WTC11 (cell line): ENCODE measurements at regions not wholly inside any gene's neighbourhood (a gene's known extent, or its start where the extent isn't known, plus 50 kb on each side); places are given as distances from the start of the nearest gene placed in this dataset.

ENCODE experiments used
- ATAC-seq: fragments of 200-7000 bp; cut with Tn5 transposase; 2 replicates; pipeline ENCODE4 v1.10.0; 2021; ENCODE audit warnings: mild to moderate bottlenecking, moderate library complexity
- CTCF ChIA-PET: fragments of 300-600 bp; sonication (Branson Sonifier 250); formaldehyde crosslinking; loops from one replicate; lab custom pipeline; 2021; ENCODE audit warnings: antibody characterized with exemption; lab: Charles Lee
- POLR2A ChIA-PET: fragments of 350-600 bp; sonication (Branson Sonifier 250); formaldehyde crosslinking; loops from one replicate; lab custom pipeline; 2021; ENCODE audit warnings: antibody characterized with exemption; lab: Charles Lee
- DNase-seq: peaks from one replicate; pipeline ENCODE4 v3.0.0; 2021; ENCODE audit warnings: low spot score
- H3K27ac Mint-ChIP-seq: 2 replicates; pipeline ENCODE4 v1.8.0; 2021; ENCODE audit warnings: mixed read lengths
- H3K27me3 Mint-ChIP-seq: 2 replicates; pipeline ENCODE4 v1.8.0; 2021; ENCODE audit warnings: low read depth, mild to moderate bottlenecking, moderate library complexity, mixed read lengths
- H3K36me3 Mint-ChIP-seq: 2 replicates; pipeline ENCODE4 v1.8.0; 2021; ENCODE audit warnings: mixed read lengths
- H3K4me1 Mint-ChIP-seq: 2 replicates; pipeline ENCODE4 v1.8.0; 2022; ENCODE audit warnings: mixed read lengths
- H3K4me3 Mint-ChIP-seq: 2 replicates; pipeline ENCODE4 v1.8.0; 2021; ENCODE audit warnings: mild to moderate bottlenecking, moderate library complexity, mixed read lengths
- H3K9me3 Mint-ChIP-seq: 2 replicates; pipeline ENCODE4 v1.8.0; 2021; ENCODE audit warnings: mixed read lengths
- NFE2L1 ChIP-seq: sonication (generic); formaldehyde crosslinking; IDR thresholded peaks from 2 replicates; pipeline ENCODE4 v1.8.1; 2023; ENCODE audit warnings: missing genetic modification reagents
- PRRX2 ChIP-seq: fragments of 250-450 bp; sonication (Bioruptor Pico); IDR thresholded peaks from 2 replicates; pipeline ENCODE4 v1.8.0; 2021; ENCODE audit warnings: mild to moderate bottlenecking
- RELA ChIP-seq: sonication (generic); formaldehyde crosslinking; IDR thresholded peaks from 2 replicates; pipeline ENCODE4 v1.8.1; 2022; ENCODE audit warnings: missing genetic modification reagents, mild to moderate bottlenecking, borderline replicate concordance
- TP53 ChIP-seq: sonication (generic); formaldehyde crosslinking; IDR thresholded peaks from 2 replicates; pipeline ENCODE4 v1.8.1; 2023; ENCODE audit warnings: mild to moderate bottlenecking, missing genetic modification reagents
- TF ChIP-seq, protein P1 (sequence below): sonication (generic); formaldehyde crosslinking; IDR thresholded peaks from 2 replicates; pipeline ENCODE4 v1.8.0; 2022; ENCODE audit warnings: mild to moderate bottlenecking, missing genetic modification reagents
- TF ChIP-seq, protein P2 (sequence below): fragments of 250-450 bp; sonication (Bioruptor Pico); IDR thresholded peaks from 2 replicates; pipeline ENCODE4 v1.9.0; 2021; ENCODE audit warnings: mild to moderate bottlenecking
- TF ChIP-seq, protein P3 (sequence below): sonication (generic); formaldehyde crosslinking; conservative IDR thresholded peaks from 2 replicates; pipeline ENCODE4 v1.8.1; 2022; ENCODE audit warnings: mild to moderate bottlenecking, missing genetic modification reagents
- TF ChIP-seq, protein P4 (sequence below): sonication (generic); formaldehyde crosslinking; IDR thresholded peaks from 2 replicates; pipeline ENCODE4 v1.8.0; 2022; ENCODE audit warnings: mild to moderate bottlenecking, missing genetic modification reagents
- TF ChIP-seq, protein P5 (sequence below): sonication (generic); formaldehyde crosslinking; IDR thresholded peaks from 2 replicates; pipeline ENCODE4 v1.8.0; 2023; ENCODE audit warnings: mild to moderate bottlenecking, missing genetic modification reagents
- TF ChIP-seq, protein P6 (sequence below): sonication (generic); formaldehyde crosslinking; IDR thresholded peaks from 2 replicates; pipeline ENCODE4 v1.8.0; 2023; ENCODE audit warnings: missing genetic modification reagents, mild to moderate bottlenecking, borderline replicate concordance
- TF ChIP-seq, protein P7 (sequence below): fragments of 250-450 bp; sonication (Bioruptor Pico); IDR thresholded peaks from 2 replicates; pipeline ENCODE4 v1.9.0; 2021; ENCODE audit warnings: moderate library complexity, mild to moderate bottlenecking, inconsistent platforms, borderline replicate concordance
- TF ChIP-seq, protein P8 (sequence below): sonication (generic); formaldehyde crosslinking; IDR thresholded peaks from 2 replicates; pipeline ENCODE4 v1.8.0; 2022; ENCODE audit warnings: missing genetic modification reagents

DNA sequence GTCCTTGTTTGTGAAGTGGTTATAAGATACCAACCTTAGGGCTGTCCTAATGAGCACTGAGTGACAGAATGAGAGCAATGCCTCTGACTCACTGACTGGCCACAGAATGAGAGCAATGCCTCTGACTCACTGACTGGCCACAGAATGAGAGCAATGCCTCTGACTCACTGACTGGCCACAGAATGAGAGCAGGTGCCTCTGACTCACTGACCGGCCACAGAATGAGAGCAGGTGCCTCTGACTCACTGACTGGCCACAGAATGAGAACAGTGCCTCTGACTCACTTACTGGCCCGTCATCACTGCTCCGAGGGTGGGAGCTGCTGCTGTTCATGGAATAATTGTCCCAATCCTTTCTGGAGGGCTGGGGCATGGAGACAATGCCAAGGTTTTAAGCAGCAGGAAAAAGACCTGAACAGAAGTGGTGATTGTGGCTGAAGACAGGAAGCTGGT, 265.2 kb upstream of the PPP2R2D start:
- Mint-ChIP-seq H3K27me3 (no peaks in the 10 kb centered on the region; the same call in 1 of the 2 replicates), H3K9me3 (peaks cover 43% of the 10 kb centered on the region), H3K4me3 (no peak overlapping the region), H3K36me3 (peaks cover 13% of the 10 kb centered on the region), H3K4me1 (no peaks in the 10 kb centered on the region), H3K27ac (no peak overlapping the region)
- DNase-seq: no peak
- TF ChIP-seq NFE2L1 (CRISPR knock-in tag): no peak
- no peak for TF ChIP-seq PRRX2 (CRISPR knock-in tag)
- TF ChIP-seq, protein P1, sequence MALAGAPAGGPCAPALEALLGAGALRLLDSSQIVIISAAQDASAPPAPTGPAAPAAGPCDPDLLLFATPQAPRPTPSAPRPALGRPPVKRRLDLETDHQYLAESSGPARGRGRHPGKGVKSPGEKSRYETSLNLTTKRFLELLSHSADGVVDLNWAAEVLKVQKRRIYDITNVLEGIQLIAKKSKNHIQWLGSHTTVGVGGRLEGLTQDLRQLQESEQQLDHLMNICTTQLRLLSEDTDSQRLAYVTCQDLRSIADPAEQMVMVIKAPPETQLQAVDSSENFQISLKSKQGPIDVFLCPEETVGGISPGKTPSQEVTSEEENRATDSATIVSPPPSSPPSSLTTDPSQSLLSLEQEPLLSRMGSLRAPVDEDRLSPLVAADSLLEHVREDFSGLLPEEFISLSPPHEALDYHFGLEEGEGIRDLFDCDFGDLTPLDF (CRISPR knock-in tag): no peak
- TF ChIP-seq, protein P2, sequence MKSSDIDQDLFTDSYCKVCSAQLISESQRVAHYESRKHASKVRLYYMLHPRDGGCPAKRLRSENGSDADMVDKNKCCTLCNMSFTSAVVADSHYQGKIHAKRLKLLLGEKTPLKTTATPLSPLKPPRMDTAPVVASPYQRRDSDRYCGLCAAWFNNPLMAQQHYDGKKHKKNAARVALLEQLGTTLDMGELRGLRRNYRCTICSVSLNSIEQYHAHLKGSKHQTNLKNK (CRISPR knock-in tag): no peak
- TF ChIP-seq, protein P3, sequence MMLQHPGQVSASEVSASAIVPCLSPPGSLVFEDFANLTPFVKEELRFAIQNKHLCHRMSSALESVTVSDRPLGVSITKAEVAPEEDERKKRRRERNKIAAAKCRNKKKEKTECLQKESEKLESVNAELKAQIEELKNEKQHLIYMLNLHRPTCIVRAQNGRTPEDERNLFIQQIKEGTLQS (CRISPR knock-in tag): no peak
- TF ChIP-seq, protein P4, sequence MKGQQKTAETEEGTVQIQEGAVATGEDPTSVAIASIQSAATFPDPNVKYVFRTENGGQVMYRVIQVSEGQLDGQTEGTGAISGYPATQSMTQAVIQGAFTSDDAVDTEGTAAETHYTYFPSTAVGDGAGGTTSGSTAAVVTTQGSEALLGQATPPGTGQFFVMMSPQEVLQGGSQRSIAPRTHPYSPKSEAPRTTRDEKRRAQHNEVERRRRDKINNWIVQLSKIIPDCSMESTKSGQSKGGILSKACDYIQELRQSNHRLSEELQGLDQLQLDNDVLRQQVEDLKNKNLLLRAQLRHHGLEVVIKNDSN (CRISPR knock-in tag): no peak
- TF ChIP-seq, protein P5, sequence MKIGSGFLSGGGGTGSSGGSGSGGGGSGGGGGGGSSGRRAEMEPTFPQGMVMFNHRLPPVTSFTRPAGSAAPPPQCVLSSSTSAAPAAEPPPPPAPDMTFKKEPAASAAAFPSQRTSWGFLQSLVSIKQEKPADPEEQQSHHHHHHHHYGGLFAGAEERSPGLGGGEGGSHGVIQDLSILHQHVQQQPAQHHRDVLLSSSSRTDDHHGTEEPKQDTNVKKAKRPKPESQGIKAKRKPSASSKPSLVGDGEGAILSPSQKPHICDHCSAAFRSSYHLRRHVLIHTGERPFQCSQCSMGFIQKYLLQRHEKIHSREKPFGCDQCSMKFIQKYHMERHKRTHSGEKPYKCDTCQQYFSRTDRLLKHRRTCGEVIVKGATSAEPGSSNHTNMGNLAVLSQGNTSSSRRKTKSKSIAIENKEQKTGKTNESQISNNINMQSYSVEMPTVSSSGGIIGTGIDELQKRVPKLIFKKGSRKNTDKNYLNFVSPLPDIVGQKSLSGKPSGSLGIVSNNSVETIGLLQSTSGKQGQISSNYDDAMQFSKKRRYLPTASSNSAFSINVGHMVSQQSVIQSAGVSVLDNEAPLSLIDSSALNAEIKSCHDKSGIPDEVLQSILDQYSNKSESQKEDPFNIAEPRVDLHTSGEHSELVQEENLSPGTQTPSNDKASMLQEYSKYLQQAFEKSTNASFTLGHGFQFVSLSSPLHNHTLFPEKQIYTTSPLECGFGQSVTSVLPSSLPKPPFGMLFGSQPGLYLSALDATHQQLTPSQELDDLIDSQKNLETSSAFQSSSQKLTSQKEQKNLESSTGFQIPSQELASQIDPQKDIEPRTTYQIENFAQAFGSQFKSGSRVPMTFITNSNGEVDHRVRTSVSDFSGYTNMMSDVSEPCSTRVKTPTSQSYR (CRISPR knock-in tag): no peak
- TF ChIP-seq TP53 (CRISPR knock-in tag): no peak
- TF ChIP-seq RELA (CRISPR knock-in tag): no peak
- TF ChIP-seq, protein P6, sequence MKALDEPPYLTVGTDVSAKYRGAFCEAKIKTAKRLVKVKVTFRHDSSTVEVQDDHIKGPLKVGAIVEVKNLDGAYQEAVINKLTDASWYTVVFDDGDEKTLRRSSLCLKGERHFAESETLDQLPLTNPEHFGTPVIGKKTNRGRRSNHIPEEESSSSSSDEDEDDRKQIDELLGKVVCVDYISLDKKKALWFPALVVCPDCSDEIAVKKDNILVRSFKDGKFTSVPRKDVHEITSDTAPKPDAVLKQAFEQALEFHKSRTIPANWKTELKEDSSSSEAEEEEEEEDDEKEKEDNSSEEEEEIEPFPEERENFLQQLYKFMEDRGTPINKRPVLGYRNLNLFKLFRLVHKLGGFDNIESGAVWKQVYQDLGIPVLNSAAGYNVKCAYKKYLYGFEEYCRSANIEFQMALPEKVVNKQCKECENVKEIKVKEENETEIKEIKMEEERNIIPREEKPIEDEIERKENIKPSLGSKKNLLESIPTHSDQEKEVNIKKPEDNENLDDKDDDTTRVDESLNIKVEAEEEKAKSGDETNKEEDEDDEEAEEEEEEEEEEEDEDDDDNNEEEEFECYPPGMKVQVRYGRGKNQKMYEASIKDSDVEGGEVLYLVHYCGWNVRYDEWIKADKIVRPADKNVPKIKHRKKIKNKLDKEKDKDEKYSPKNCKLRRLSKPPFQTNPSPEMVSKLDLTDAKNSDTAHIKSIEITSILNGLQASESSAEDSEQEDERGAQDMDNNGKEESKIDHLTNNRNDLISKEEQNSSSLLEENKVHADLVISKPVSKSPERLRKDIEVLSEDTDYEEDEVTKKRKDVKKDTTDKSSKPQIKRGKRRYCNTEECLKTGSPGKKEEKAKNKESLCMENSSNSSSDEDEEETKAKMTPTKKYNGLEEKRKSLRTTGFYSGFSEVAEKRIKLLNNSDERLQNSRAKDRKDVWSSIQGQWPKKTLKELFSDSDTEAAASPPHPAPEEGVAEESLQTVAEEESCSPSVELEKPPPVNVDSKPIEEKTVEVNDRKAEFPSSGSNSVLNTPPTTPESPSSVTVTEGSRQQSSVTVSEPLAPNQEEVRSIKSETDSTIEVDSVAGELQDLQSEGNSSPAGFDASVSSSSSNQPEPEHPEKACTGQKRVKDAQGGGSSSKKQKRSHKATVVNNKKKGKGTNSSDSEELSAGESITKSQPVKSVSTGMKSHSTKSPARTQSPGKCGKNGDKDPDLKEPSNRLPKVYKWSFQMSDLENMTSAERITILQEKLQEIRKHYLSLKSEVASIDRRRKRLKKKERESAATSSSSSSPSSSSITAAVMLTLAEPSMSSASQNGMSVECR (CRISPR knock-in tag): no peak
- TF ChIP-seq, protein P7, sequence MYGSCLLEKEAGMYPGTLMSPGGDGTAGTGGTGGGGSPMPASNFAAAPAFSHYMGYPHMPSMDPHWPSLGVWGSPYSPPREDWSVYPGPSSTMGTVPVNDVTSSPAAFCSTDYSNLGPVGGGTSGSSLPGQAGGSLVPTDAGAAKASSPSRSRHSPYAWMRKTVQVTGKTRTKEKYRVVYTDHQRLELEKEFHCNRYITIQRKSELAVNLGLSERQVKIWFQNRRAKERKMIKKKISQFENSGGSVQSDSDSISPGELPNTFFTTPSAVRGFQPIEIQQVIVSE (CRISPR knock-in tag): no peak
- TF ChIP-seq, protein P8, sequence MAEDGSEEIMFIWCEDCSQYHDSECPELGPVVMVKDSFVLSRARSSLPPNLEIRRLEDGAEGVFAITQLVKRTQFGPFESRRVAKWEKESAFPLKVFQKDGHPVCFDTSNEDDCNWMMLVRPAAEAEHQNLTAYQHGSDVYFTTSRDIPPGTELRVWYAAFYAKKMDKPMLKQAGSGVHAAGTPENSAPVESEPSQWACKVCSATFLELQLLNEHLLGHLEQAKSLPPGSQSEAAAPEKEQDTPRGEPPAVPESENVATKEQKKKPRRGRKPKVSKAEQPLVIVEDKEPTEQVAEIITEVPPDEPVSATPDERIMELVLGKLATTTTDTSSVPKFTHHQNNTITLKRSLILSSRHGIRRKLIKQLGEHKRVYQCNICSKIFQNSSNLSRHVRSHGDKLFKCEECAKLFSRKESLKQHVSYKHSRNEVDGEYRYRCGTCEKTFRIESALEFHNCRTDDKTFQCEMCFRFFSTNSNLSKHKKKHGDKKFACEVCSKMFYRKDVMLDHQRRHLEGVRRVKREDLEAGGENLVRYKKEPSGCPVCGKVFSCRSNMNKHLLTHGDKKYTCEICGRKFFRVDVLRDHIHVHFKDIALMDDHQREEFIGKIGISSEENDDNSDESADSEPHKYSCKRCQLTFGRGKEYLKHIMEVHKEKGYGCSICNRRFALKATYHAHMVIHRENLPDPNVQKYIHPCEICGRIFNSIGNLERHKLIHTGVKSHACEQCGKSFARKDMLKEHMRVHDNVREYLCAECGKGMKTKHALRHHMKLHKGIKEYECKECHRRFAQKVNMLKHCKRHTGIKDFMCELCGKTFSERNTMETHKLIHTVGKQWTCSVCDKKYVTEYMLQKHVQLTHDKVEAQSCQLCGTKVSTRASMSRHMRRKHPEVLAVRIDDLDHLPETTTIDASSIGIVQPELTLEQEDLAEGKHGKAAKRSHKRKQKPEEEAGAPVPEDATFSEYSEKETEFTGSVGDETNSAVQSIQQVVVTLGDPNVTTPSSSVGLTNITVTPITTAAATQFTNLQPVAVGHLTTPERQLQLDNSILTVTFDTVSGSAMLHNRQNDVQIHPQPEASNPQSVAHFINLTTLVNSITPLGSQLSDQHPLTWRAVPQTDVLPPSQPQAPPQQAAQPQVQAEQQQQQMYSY (CRISPR knock-in tag): no peak
- no peak for ATAC-seq
- ChIA-PET CTCF (interaction anchor here (0.6 kb wide), 1 partner anchor 51 kb away, joined by 3 read pairs; no protein-coding TSS in a partner anchor), POLR2A (no interaction called here)
